GM12864 (cell line): ENCODE measurements at regions not wholly inside any gene's neighbourhood (a gene's known extent, or its start where the extent isn't known, plus 50 kb on each side); places are given as distances from the start of the nearest gene placed in this dataset.

ENCODE experiments used
- DNase-seq: peaks from one replicate; pipeline ENCODE4 v3.0.0-alpha.2; 2011; ENCODE audit warnings: low read depth
- H3K4me3 ChIP-seq: 2 replicates; pipeline ENCODE4 v1.5.1; 2011; ENCODE audit warnings: mild to moderate bottlenecking, low read depth, low read length, control low read depth
- TF ChIP-seq, protein P1 (sequence below): IDR thresholded peaks from 2 replicates; pipeline ENCODE4 v1.5.1; 2011; ENCODE audit warnings: low read depth, mild to moderate bottlenecking, moderate library complexity, low read length, control low read depth, inconsistent platforms; ENCODE audit errors: missing control alignments

DNA sequence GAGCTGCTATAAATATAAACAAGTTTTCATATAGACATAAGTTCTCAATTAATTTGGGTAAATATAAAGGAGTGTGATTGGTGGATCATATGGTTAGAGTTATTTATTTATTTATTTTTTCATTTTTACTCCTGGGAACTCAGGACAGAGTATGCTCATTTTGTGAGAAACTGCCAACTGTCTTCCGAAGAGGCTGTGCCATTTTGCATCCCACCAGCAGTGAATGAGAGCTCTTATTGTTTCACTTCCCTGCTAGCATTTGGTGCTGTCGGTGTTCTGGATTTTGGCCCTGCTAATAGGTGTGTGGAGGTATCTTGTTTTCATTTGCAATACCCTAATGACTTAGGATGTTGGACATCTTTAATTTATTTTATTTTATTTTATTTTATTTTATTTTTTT is 50.4 kb upstream of the XPO1 start:
- no peak overlapping the region for H3K4me3 ChIP-seq
- TF ChIP-seq, protein P1, sequence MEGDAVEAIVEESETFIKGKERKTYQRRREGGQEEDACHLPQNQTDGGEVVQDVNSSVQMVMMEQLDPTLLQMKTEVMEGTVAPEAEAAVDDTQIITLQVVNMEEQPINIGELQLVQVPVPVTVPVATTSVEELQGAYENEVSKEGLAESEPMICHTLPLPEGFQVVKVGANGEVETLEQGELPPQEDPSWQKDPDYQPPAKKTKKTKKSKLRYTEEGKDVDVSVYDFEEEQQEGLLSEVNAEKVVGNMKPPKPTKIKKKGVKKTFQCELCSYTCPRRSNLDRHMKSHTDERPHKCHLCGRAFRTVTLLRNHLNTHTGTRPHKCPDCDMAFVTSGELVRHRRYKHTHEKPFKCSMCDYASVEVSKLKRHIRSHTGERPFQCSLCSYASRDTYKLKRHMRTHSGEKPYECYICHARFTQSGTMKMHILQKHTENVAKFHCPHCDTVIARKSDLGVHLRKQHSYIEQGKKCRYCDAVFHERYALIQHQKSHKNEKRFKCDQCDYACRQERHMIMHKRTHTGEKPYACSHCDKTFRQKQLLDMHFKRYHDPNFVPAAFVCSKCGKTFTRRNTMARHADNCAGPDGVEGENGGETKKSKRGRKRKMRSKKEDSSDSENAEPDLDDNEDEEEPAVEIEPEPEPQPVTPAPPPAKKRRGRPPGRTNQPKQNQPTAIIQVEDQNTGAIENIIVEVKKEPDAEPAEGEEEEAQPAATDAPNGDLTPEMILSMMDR = no peak
- DNase-seq = no peak
